GM23338 (cell line): ENCODE measurements at regions not wholly inside any gene's neighbourhood (a gene's known extent, or its start where the extent isn't known, plus 50 kb on each side); places are given as distances from the start of the nearest gene placed in this dataset.
A peak's percentile ranks its signal among the peaks of the same experiment; 100 is the strongest.

Source experiments
- ATAC-seq: fragments of 200-7000 bp; cut with Tn5 transposase; 3 replicates; pipeline ENCODE4 v1.9.1; 2020
- DNase-seq: peaks from one replicate; pipeline ENCODE4 v3.0.0-alpha.2; 2015; ENCODE audit warnings: low spot score
- H2AFZ ChIP-seq: fragments of 200-600 bp; sonication (generic); 2 replicates; pipeline ENCODE4 v1.8.0; 2016; ENCODE audit warnings: antibody characterized with exemption, mild to moderate bottlenecking, moderate library complexity
- H3F3A ChIP-seq: fragments of 200-600 bp; sonication (generic); replicated peaks from 2 replicates; pipeline ENCODE4 v1.8.0; 2017; ENCODE audit warnings: antibody characterized with exemption, mixed run types, low read depth
- H3K27ac ChIP-seq: fragments of 200-600 bp; sonication (generic); 2 replicates; pipeline ENCODE4 v1.6.1; 2016; ENCODE audit warnings: low read depth
- H3K27me3 ChIP-seq: fragments of 200-600 bp; sonication (generic); 2 replicates; pipeline ENCODE4 v1.8.0; 2016; ENCODE audit warnings: mild to moderate bottlenecking, mixed run types, moderate library complexity; ENCODE audit not compliant: insufficient read depth
- H3K36me3 ChIP-seq: fragments of 200-600 bp; sonication (generic); 2 replicates; pipeline ENCODE4 v1.8.0; 2016; ENCODE audit warnings: mild to moderate bottlenecking; ENCODE audit not compliant: insufficient read depth
- H3K4me1 ChIP-seq: fragments of 200-600 bp; sonication (generic); 2 replicates; pipeline ENCODE4 v1.8.0; 2016; ENCODE audit warnings: mild to moderate bottlenecking, moderate library complexity; ENCODE audit not compliant: insufficient read depth
- H3K4me2 ChIP-seq: fragments of 200-600 bp; sonication (generic); 2 replicates; pipeline ENCODE4 v1.7.1; 2017; ENCODE audit warnings: mixed run types
- H3K4me3 ChIP-seq: fragments of 200-600 bp; sonication (generic); 2 replicates; pipeline ENCODE4 v1.6.1; 2016; ENCODE audit warnings: mixed run types
- H3K79me2 ChIP-seq: fragments of 200-600 bp; sonication (generic); replicated peaks from 2 replicates; pipeline ENCODE4 v1.8.0; 2017; ENCODE audit warnings: mild to moderate bottlenecking; ENCODE audit not compliant: insufficient read depth
- H3K9me2 ChIP-seq: fragments of 200-600 bp; sonication (generic); 2 replicates; pipeline ENCODE4 v1.8.0; 2017; ENCODE audit not compliant: insufficient read depth
- H4K20me1 ChIP-seq: fragments of 200-600 bp; sonication (generic); replicated peaks from 2 replicates; pipeline ENCODE4 v1.8.0; 2017; ENCODE audit warnings: mild to moderate bottlenecking; ENCODE audit not compliant: insufficient read depth
- H3K27ac Mint-ChIP-seq: 2 replicates; pipeline ENCODE4 v1.8.0; 2020; ENCODE audit warnings: inconsistent platforms, mild to moderate bottlenecking, moderate library complexity, mixed read lengths
- H3K27me3 Mint-ChIP-seq: 3 replicates; pipeline ENCODE4 v1.8.0; 2022; ENCODE audit warnings: low read depth, mild to moderate bottlenecking, moderate library complexity, mixed read lengths, inconsistent platforms; ENCODE audit not compliant: insufficient read depth, poor library complexity
- H3K36me3 Mint-ChIP-seq: 3 replicates; pipeline ENCODE4 v1.8.0; 2021; ENCODE audit warnings: low read depth, mild to moderate bottlenecking, inconsistent platforms, moderate library complexity, mixed read lengths
- H3K4me1 Mint-ChIP-seq: 3 replicates; pipeline ENCODE4 v1.8.0; 2020; ENCODE audit warnings: mild to moderate bottlenecking, inconsistent platforms, mixed read lengths
- H3K4me3 Mint-ChIP-seq: 3 replicates; pipeline ENCODE4 v1.8.0; 2021; ENCODE audit warnings: moderate library complexity, mild to moderate bottlenecking, inconsistent platforms, mixed read lengths
- H3K9me3 Mint-ChIP-seq: 3 replicates; pipeline ENCODE4 v1.8.0; 2020; ENCODE audit warnings: moderate library complexity, mild to moderate bottlenecking, inconsistent platforms, mixed read lengths
- CREB1 ChIP-seq: fragments of 250-450 bp; sonication (Bioruptor Pico); IDR thresholded peaks from 2 replicates; pipeline ENCODE4 v1.5.0; 2020; ENCODE audit warnings: low read depth, mild to moderate bottlenecking, moderate library complexity
- EZH2 ChIP-seq: fragments of 200-600 bp; sonication (generic); IDR thresholded peaks from one replicate; pipeline ENCODE4 v1.8.0; 2017; ENCODE audit warnings: antibody characterized with exemption, mild to moderate bottlenecking, low read depth; ENCODE audit not compliant: unreplicated experiment
- EZH2phosphoT487 ChIP-seq: fragments of 200-600 bp; sonication (generic); IDR thresholded peaks from one replicate; pipeline ENCODE4 v1.8.1; 2018; ENCODE audit warnings: antibody characterized with exemption; ENCODE audit not compliant: unreplicated experiment
- JUNB ChIP-seq: IDR thresholded peaks from one replicate; pipeline ENCODE4 v1.6.1; 2016; ENCODE audit warnings: antibody characterized with exemption; ENCODE audit not compliant: unreplicated experiment
- NANOG ChIP-seq: IDR thresholded peaks from 2 replicates; pipeline ENCODE4 v1.6.1; 2016; ENCODE audit warnings: antibody characterized with exemption, borderline replicate concordance
- POLR2AphosphoS5 ChIP-seq: IDR thresholded peaks from 2 replicates; pipeline ENCODE4 v1.6.1; 2016; ENCODE audit warnings: antibody characterized with exemption, low read depth
- STAT1 ChIP-seq: IDR thresholded peaks from one replicate; pipeline ENCODE4 v1.6.1; 2016; ENCODE audit warnings: antibody characterized with exemption; ENCODE audit not compliant: unreplicated experiment
- ZNF114 ChIP-seq: fragments of 250-450 bp; sonication (Bioruptor Pico); IDR thresholded peaks from 2 replicates; pipeline ENCODE4 v1.5.0; 2020; ENCODE audit warnings: mild to moderate bottlenecking, moderate library complexity
- ZNF331 ChIP-seq: fragments of 250-450 bp; sonication (Bioruptor Pico); IDR thresholded peaks from 2 replicates; pipeline ENCODE4 v1.5.0; 2020; ENCODE audit warnings: low read depth, mild to moderate bottlenecking, moderate library complexity
- TF ChIP-seq, protein P1 (sequence below): IDR thresholded peaks from 2 replicates; pipeline ENCODE4 v1.6.1; 2016; ENCODE audit warnings: antibody characterized with exemption
- TF ChIP-seq, protein P2 (sequence below), 2 experiments: fragments of 200-600 bp in 1 of 2; sonication (generic) in 1 of 2; conservative IDR thresholded peaks; 2 replicates each; pipeline versions ENCODE4 v1.5.1 to v1.6.1; 2016 to 2017; ENCODE audit warnings: antibody characterized with exemption in 2 of 2, low read depth in 2 of 2, mild to moderate bottlenecking in 2 of 2, moderate library complexity in 1 of 2
- TF ChIP-seq, protein P3 (sequence below): fragments of 250-450 bp; sonication (Bioruptor Pico); IDR thresholded peaks from 2 replicates; pipeline ENCODE4 v1.5.0; 2020; ENCODE audit warnings: mild to moderate bottlenecking, moderate library complexity
- TF ChIP-seq, protein P4 (sequence below): IDR thresholded peaks from one replicate; pipeline ENCODE4 v1.6.1; 2018; ENCODE audit warnings: antibody characterized with exemption; ENCODE audit not compliant: unreplicated experiment

DNA sequence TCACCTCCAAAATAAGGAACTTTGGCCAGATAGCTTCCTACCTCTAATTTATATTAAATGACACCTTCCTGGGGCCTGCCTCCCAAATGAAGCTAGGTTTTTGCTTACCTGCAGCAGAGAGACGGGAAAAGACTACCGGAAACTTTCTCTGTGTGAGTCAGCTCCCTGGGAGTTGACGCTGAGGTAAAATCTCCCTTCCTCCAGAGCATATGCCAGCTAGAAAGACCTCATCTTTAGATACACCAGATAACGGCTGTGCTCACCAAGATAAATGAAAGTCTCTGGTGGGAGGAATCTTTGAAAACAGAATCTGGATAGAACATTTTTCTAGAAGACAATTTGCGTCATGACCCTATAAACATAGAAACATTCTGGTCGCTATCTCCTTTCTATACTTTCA, 99.7 kb upstream of the RFX8 start:
- Mint-ChIP-seq H3K4me3 (no peak overlapping the region), H3K27me3 (peaks cover 1% of the 10 kb centered on the region), H3K9me3 (peaks cover 3% of the 10 kb centered on the region; the same call in 1 of the 3 replicates), H3K27ac (no peak overlapping the region), H3K36me3 (no peaks in the 10 kb centered on the region), H3K4me1 (0 out of 3 replicates have a peak, but pooled peaks cover 2% of the 10 kb centered on the region)
- H3K27ac ChIP-seq = no peak overlapping the region
- H4K20me1 ChIP-seq = no peaks in the 10 kb centered on the region
- no peaks in the 10 kb centered on the region for H3K79me2 ChIP-seq
- ATAC-seq (no peak), DNase-seq (no peak)
- H3K4me2 ChIP-seq = no peak overlapping the region
- H3K27me3 ChIP-seq = no peaks in the 10 kb centered on the region
- peaks cover 4% of the 10 kb centered on the region; the same call in 1 of the 2 replicates for H3K9me2 ChIP-seq
- H2AFZ ChIP-seq = peak overlapping the region; percentile 75
- TF ChIP-seq JUNB = no peak
- no peak for TF ChIP-seq EZH2
- no peak for TF ChIP-seq NANOG
- TF ChIP-seq, protein P1, sequence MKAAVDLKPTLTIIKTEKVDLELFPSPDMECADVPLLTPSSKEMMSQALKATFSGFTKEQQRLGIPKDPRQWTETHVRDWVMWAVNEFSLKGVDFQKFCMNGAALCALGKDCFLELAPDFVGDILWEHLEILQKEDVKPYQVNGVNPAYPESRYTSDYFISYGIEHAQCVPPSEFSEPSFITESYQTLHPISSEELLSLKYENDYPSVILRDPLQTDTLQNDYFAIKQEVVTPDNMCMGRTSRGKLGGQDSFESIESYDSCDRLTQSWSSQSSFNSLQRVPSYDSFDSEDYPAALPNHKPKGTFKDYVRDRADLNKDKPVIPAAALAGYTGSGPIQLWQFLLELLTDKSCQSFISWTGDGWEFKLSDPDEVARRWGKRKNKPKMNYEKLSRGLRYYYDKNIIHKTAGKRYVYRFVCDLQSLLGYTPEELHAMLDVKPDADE = no peak
- TF ChIP-seq, protein P2, sequence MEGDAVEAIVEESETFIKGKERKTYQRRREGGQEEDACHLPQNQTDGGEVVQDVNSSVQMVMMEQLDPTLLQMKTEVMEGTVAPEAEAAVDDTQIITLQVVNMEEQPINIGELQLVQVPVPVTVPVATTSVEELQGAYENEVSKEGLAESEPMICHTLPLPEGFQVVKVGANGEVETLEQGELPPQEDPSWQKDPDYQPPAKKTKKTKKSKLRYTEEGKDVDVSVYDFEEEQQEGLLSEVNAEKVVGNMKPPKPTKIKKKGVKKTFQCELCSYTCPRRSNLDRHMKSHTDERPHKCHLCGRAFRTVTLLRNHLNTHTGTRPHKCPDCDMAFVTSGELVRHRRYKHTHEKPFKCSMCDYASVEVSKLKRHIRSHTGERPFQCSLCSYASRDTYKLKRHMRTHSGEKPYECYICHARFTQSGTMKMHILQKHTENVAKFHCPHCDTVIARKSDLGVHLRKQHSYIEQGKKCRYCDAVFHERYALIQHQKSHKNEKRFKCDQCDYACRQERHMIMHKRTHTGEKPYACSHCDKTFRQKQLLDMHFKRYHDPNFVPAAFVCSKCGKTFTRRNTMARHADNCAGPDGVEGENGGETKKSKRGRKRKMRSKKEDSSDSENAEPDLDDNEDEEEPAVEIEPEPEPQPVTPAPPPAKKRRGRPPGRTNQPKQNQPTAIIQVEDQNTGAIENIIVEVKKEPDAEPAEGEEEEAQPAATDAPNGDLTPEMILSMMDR (conservative IDR thresholded peaks at IDR 0.05; ENCODE audit: low read depth in 2 of 2) = no peak
- no peak for TF ChIP-seq ZNF331
- no peak for TF ChIP-seq POLR2AphosphoS5
- no peak for TF ChIP-seq EZH2phosphoT487
- no peak for TF ChIP-seq CREB1 (CRISPR knock-in tag)
- TF ChIP-seq STAT1 = no peak
- no peak for TF ChIP-seq ZNF114 (CRISPR knock-in tag)
- TF ChIP-seq, protein P3, sequence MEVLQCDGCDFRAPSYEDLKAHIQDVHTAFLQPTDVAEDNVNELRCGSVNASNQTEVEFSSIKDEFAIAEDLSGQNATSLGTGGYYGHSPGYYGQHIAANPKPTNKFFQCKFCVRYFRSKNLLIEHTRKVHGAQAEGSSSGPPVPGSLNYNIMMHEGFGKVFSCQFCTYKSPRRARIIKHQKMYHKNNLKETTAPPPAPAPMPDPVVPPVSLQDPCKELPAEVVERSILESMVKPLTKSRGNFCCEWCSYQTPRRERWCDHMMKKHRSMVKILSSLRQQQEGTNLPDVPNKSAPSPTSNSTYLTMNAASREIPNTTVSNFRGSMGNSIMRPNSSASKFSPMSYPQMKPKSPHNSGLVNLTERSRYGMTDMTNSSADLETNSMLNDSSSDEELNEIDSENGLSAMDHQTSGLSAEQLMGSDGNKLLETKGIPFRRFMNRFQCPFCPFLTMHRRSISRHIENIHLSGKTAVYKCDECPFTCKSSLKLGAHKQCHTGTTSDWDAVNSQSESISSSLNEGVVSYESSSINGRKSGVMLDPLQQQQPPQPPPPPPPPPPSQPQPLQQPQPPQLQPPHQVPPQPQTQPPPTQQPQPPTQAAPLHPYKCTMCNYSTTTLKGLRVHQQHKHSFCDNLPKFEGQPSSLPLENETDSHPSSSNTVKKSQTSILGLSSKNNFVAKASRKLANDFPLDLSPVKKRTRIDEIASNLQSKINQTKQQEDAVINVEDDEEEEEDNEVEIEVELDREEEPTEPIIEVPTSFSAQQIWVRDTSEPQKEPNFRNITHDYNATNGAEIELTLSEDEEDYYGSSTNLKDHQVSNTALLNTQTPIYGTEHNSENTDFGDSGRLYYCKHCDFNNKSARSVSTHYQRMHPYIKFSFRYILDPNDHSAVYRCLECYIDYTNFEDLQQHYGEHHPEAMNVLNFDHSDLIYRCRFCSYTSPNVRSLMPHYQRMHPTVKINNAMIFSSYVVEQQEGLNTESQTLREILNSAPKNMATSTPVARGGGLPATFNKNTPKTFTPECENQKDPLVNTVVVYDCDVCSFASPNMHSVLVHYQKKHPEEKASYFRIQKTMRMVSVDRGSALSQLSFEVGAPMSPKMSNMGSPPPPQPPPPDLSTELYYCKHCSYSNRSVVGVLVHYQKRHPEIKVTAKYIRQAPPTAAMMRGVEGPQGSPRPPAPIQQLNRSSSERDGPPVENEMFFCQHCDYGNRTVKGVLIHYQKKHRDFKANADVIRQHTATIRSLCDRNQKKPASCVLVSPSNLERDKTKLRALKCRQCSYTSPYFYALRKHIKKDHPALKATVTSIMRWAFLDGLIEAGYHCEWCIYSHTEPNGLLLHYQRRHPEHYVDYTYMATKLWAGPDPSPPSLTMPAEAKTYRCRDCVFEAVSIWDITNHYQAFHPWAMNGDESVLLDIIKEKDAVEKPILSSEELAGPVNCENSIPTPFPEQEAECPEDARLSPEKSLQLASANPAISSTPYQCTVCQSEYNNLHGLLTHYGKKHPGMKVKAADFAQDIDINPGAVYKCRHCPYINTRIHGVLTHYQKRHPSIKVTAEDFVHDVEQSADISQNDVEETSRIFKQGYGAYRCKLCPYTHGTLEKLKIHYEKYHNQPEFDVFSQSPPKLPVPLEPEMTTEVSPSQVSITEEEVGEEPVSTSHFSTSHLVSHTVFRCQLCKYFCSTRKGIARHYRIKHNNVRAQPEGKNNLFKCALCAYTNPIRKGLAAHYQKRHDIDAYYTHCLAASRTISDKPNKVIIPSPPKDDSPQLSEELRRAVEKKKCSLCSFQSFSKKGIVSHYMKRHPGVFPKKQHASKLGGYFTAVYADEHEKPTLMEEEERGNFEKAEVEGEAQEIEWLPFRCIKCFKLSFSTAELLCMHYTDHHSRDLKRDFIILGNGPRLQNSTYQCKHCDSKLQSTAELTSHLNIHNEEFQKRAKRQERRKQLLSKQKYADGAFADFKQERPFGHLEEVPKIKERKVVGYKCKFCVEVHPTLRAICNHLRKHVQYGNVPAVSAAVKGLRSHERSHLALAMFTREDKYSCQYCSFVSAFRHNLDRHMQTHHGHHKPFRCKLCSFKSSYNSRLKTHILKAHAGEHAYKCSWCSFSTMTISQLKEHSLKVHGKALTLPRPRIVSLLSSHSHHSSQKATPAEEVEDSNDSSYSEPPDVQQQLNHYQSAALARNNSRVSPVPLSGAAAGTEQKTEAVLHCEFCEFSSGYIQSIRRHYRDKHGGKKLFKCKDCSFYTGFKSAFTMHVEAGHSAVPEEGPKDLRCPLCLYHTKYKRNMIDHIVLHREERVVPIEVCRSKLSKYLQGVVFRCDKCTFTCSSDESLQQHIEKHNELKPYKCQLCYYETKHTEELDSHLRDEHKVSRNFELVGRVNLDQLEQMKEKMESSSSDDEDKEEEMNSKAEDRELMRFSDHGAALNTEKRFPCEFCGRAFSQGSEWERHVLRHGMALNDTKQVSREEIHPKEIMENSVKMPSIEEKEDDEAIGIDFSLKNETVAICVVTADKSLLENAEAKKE (CRISPR knock-in tag) = no peak
- TF ChIP-seq, protein P4, sequence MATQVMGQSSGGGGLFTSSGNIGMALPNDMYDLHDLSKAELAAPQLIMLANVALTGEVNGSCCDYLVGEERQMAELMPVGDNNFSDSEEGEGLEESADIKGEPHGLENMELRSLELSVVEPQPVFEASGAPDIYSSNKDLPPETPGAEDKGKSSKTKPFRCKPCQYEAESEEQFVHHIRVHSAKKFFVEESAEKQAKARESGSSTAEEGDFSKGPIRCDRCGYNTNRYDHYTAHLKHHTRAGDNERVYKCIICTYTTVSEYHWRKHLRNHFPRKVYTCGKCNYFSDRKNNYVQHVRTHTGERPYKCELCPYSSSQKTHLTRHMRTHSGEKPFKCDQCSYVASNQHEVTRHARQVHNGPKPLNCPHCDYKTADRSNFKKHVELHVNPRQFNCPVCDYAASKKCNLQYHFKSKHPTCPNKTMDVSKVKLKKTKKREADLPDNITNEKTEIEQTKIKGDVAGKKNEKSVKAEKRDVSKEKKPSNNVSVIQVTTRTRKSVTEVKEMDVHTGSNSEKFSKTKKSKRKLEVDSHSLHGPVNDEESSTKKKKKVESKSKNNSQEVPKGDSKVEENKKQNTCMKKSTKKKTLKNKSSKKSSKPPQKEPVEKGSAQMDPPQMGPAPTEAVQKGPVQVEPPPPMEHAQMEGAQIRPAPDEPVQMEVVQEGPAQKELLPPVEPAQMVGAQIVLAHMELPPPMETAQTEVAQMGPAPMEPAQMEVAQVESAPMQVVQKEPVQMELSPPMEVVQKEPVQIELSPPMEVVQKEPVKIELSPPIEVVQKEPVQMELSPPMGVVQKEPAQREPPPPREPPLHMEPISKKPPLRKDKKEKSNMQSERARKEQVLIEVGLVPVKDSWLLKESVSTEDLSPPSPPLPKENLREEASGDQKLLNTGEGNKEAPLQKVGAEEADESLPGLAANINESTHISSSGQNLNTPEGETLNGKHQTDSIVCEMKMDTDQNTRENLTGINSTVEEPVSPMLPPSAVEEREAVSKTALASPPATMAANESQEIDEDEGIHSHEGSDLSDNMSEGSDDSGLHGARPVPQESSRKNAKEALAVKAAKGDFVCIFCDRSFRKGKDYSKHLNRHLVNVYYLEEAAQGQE = no peak
- no peak overlapping the region for H3K4me3 ChIP-seq
- H3K36me3 ChIP-seq = no peaks in the 10 kb centered on the region
- H3F3A ChIP-seq = no peaks in the 10 kb centered on the region
- no peaks in the 10 kb centered on the region; the same call in 1 of the 2 replicates for H3K4me1 ChIP-seq
